IMR-90 (cell line): ENCODE measurements at regions not wholly inside any gene's neighbourhood (a gene's known extent, or its start where the extent isn't known, plus 50 kb on each side); places are given as distances from the start of the nearest gene placed in this dataset.

ENCODE experiments used
- ATAC-seq: fragments of 200-7000 bp; cut with Tn5 transposase; 2 replicates; pipeline ENCODE4 v1.9.1; 2020; ENCODE audit warnings: low read depth, mild to moderate bottlenecking, moderate library complexity
- BruUV-seq: library from RNA; stranded (reverse); fragments of 400-500 nt; replicated peaks from 2 replicates; lab custom pipeline; 2021; lab: Mats Ljungman, UMichigan
- CTCF ChIA-PET: fragments of 300-600 bp; formaldehyde crosslinking; extraction: SDS; loops from one replicate; lab custom pipeline; 2021; ENCODE audit warnings: antibody characterized with exemption; lab: Yijun Ruan, JAX
- POLR2A ChIA-PET: fragments of 300-600 bp; sonication (Branson Sonifier 250); formaldehyde crosslinking; loops from one replicate; lab custom pipeline; 2022; ENCODE audit warnings: antibody characterized with exemption; ENCODE audit not compliant: unreplicated experiment; lab: Charles Lee
- DNase-seq: peaks from one replicate; pipeline ENCODE4 v3.0.0; 2013
- H2AFZ ChIP-seq: replicated peaks from 2 replicates; pipeline ENCODE3; 2013; ENCODE audit warnings: low read length, mild to moderate bottlenecking; ENCODE audit not compliant: poor library complexity
- H2AK5ac ChIP-seq: 2 replicates; pipeline ENCODE4 v1.6.1; 2013; ENCODE audit warnings: low read depth, low read length, inconsistent platforms
- H2AK9ac ChIP-seq: replicated peaks from 2 replicates; pipeline ENCODE3; 2013; ENCODE audit warnings: mild to moderate bottlenecking, low read depth, low read length, moderate library complexity; ENCODE audit not compliant: poor library complexity
- H2BK120ac ChIP-seq: 2 replicates; pipeline ENCODE4 v1.6.1; 2013; ENCODE audit warnings: low read depth, low read length, inconsistent platforms
- H2BK15ac ChIP-seq: 3 replicates; pipeline ENCODE4 v1.6.1; 2013; ENCODE audit warnings: low read depth, low read length, inconsistent platforms
- H2BK20ac ChIP-seq: 2 replicates; pipeline ENCODE4 v1.6.1; 2013; ENCODE audit warnings: low read depth, mild to moderate bottlenecking, inconsistent platforms, low read length, moderate library complexity
- H2BK5ac ChIP-seq: 2 replicates; pipeline ENCODE4 v1.6.1; 2013; ENCODE audit warnings: mild to moderate bottlenecking, low read depth, low read length, inconsistent platforms; ENCODE audit not compliant: poor library complexity, severe bottlenecking
- H3K14ac ChIP-seq: replicated peaks from 2 replicates; pipeline ENCODE4 v1.6.1; 2013; ENCODE audit warnings: low read depth, low read length, inconsistent platforms
- H3K18ac ChIP-seq: 2 replicates; pipeline ENCODE4 v1.6.1; 2013; ENCODE audit warnings: low read depth, low read length, control low read depth
- H3K23ac ChIP-seq: 2 replicates; pipeline ENCODE4 v1.6.1; 2013; ENCODE audit warnings: low read depth, low read length, inconsistent platforms
- H3K27ac ChIP-seq: 2 replicates; pipeline ENCODE4 v1.5.1; 2013; ENCODE audit warnings: mild to moderate bottlenecking, control low read depth, low read length; ENCODE audit not compliant: insufficient read depth
- H3K27me3 ChIP-seq: 2 replicates; pipeline ENCODE4 v1.6.1; 2013; ENCODE audit warnings: low read length; ENCODE audit not compliant: control insufficient read depth, insufficient read depth
- H3K36me3 ChIP-seq: 2 replicates; pipeline ENCODE4 v1.6.1; 2013; ENCODE audit warnings: low read length, mixed read lengths; ENCODE audit not compliant: control insufficient read depth, insufficient read depth
- H3K4ac ChIP-seq: 2 replicates; pipeline ENCODE4 v1.6.1; 2013; ENCODE audit warnings: low read depth, low read length, inconsistent platforms
- H3K4me1 ChIP-seq: 2 replicates; pipeline ENCODE4 v1.6.1; 2013; ENCODE audit warnings: low read length, mixed read lengths; ENCODE audit not compliant: control insufficient read depth, insufficient read depth
- H3K4me2 ChIP-seq: 2 replicates; pipeline ENCODE4 v1.6.1; 2013; ENCODE audit warnings: low read depth, mild to moderate bottlenecking, control low read depth, low read length, moderate library complexity
- H3K4me3 ChIP-seq: 2 replicates; pipeline ENCODE4 v1.5.1; 2013; ENCODE audit warnings: low read depth, mild to moderate bottlenecking, control low read depth, low read length, moderate library complexity; ENCODE audit not compliant: insufficient read depth
- H3K56ac ChIP-seq: 2 replicates; pipeline ENCODE4 v1.6.1; 2013; ENCODE audit warnings: low read length, inconsistent platforms; ENCODE audit not compliant: insufficient read depth; ENCODE audit errors: extremely low read depth
- H3K79me1 ChIP-seq, 2 experiments: 2 replicates each; pipeline ENCODE4 v1.6.1; 2013; ENCODE audit warnings: low read length in 2 of 2, inconsistent platforms in 1 of 2, low read depth in 1 of 2
- H3K9ac ChIP-seq: 2 replicates; pipeline ENCODE4 v1.6.1; 2013; ENCODE audit warnings: low read depth, low read length, control low read depth
- H3K9me1 ChIP-seq: 2 replicates; pipeline ENCODE4 v1.6.1; 2013; ENCODE audit warnings: low read length, inconsistent platforms; ENCODE audit not compliant: insufficient read depth
- H3K9me3 ChIP-seq: 2 replicates; pipeline ENCODE4 v1.6.1; 2013; ENCODE audit warnings: low read length; ENCODE audit not compliant: control insufficient read depth, insufficient read depth
- H4K20me1 ChIP-seq: 2 replicates; pipeline ENCODE4 v1.6.1; 2013; ENCODE audit warnings: low read length, inconsistent platforms; ENCODE audit not compliant: insufficient read depth
- H4K5ac ChIP-seq: 2 replicates; pipeline ENCODE4 v1.6.1; 2013; ENCODE audit warnings: mild to moderate bottlenecking, low read depth, low read length, control low read depth
- H4K8ac ChIP-seq, 2 experiments: 2 replicates each; pipeline ENCODE4 v1.6.1; 2013; ENCODE audit warnings: low read depth in 2 of 2, low read length in 2 of 2, control low read depth in 1 of 2, inconsistent platforms in 1 of 2
- H4K91ac ChIP-seq: 2 replicates; pipeline ENCODE4 v1.6.1; 2013; ENCODE audit warnings: low read depth, low read length, inconsistent platforms; ENCODE audit not compliant: insufficient read depth
- BHLHE40 ChIP-seq: fragments of 150-350 bp; IDR thresholded peaks from 2 replicates; pipeline ENCODE4 v1.6.1; 2016; ENCODE audit warnings: mild to moderate bottlenecking, low read depth, low read length
- FOS ChIP-seq: fragments of 150-350 bp; IDR thresholded peaks from 2 replicates; pipeline ENCODE4 v1.6.1; 2016; ENCODE audit warnings: low read depth, low read length
- RAD21 ChIP-seq: IDR thresholded peaks from 2 replicates; pipeline ENCODE4 v1.6.1; 2012; ENCODE audit warnings: low read length, improper control_type of control experiment
- SMC3 ChIP-seq: fragments of 150-350 bp; IDR thresholded peaks from 2 replicates; pipeline ENCODE4 v1.6.1; 2016; ENCODE audit warnings: low read depth, mild to moderate bottlenecking, antibody characterized with exemption, low read length, moderate library complexity
- WGBS, 2 experiments: methylation state at CpG; one replicate each; pipeline versions ENCODE4 v1.1.5 to v1.1.7; 2013; ENCODE audit warnings: missing lambda C conversion rate in 2 of 2; ENCODE audit not compliant: insufficient read length in 1 of 2; ENCODE audit errors: extremely low coverage in 2 of 2; 5-methylcytosine and 5-hydroxymethylcytosine counted together
- dilution Hi-C: fragments of 300-500 bp; cut with HindIII; formaldehyde crosslinking; loops from one replicate; pipeline ENCODE4 v1.14.3; 2018; ENCODE audit warnings: low sequenced_read_pairs; ENCODE audit not compliant: unreplicated experiment
- in situ Hi-C: fragments of 300-500 bp; cut with MboI; formaldehyde crosslinking; loops from 3 replicates; pipeline ENCODE4 v1.14.3; 2019; ENCODE audit warnings: low sequenced_read_pairs, inconsistent platforms, mixed read lengths
- intact Hi-C: fragments of 100-400 bp; cut with micrococcal nuclease; formaldehyde crosslinking; loops from 2 replicates; pipeline ENCODE4 v1.10.0; 2022
- TF ChIP-seq, protein P1 (sequence below): fragments of 150-350 bp; IDR thresholded peaks from 2 replicates; pipeline ENCODE4 v1.6.1; 2017; ENCODE audit warnings: mild to moderate bottlenecking, antibody characterized with exemption, low read length, low read depth
- TF ChIP-seq, protein P2 (sequence below): conservative IDR thresholded peaks from 2 replicates; pipeline ENCODE4 v1.5.1; 2012; ENCODE audit warnings: mild to moderate bottlenecking, low read depth, low read length, improper control_type of control experiment

GRCh38 chr21:16713331-16714117 lies 799.3 kb upstream of the CXADR start:
- no peak overlapping the region for H4K5ac ChIP-seq
- H3K27ac ChIP-seq, result no peak overlapping the region
- H2BK5ac ChIP-seq, result no peak overlapping the region
- no peak overlapping the region for H4K8ac ChIP-seq
- 100% methylated on average over 2 of the region's 4 CpGs; no CpG with 5 or more reads in 1 of the 2 experiments for WGBS, 2 experiments
- H3K4me2 ChIP-seq, result no peak overlapping the region
- H3K9ac ChIP-seq, result no peak overlapping the region
- no peak overlapping the region for H2BK120ac ChIP-seq
- H3K9me1 ChIP-seq, result no peaks in the 10 kb centered on the region
- H2AK9ac ChIP-seq, result no peak overlapping the region
- no peak overlapping the region for H2AFZ ChIP-seq
- no peaks in the 10 kb centered on the region for H3K27me3 ChIP-seq
- CTCF ChIA-PET, result no interaction called here
- no peak overlapping the region for H2BK15ac ChIP-seq
- no peak overlapping the region for H3K56ac ChIP-seq
- no peaks in the 10 kb centered on the region for H3K36me3 ChIP-seq
- no peaks in the 10 kb centered on the region for H3K9me3 ChIP-seq
- H3K4me3 ChIP-seq, result no peak overlapping the region
- dilution Hi-C loops (no loop called here), in situ Hi-C loops (no loop called here), intact Hi-C loops (no loop called here)
- H3K79me1 ChIP-seq, result no peaks in the 10 kb centered on the region
- no peak overlapping the region for H2BK20ac ChIP-seq
- H4K20me1 ChIP-seq, result no peaks in the 10 kb centered on the region
- POLR2A ChIA-PET, result no interaction called here
- BruUV-seq, result no TSS peak
- H4K91ac ChIP-seq, result no peak overlapping the region
- DNase-seq (peak; percentile 13), ATAC-seq (no peak)
- no peaks in the 10 kb centered on the region for H3K4me1 ChIP-seq
- H3K4ac ChIP-seq, result no peak overlapping the region
- TF ChIP-seq FOS (no peak), SMC3 (no peak), RAD21 (no peak), BHLHE40 (no peak)
- TF ChIP-seq, protein P1, sequence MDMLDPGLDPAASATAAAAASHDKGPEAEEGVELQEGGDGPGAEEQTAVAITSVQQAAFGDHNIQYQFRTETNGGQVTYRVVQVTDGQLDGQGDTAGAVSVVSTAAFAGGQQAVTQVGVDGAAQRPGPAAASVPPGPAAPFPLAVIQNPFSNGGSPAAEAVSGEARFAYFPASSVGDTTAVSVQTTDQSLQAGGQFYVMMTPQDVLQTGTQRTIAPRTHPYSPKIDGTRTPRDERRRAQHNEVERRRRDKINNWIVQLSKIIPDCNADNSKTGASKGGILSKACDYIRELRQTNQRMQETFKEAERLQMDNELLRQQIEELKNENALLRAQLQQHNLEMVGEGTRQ, result no peak
- TF ChIP-seq, protein P2, sequence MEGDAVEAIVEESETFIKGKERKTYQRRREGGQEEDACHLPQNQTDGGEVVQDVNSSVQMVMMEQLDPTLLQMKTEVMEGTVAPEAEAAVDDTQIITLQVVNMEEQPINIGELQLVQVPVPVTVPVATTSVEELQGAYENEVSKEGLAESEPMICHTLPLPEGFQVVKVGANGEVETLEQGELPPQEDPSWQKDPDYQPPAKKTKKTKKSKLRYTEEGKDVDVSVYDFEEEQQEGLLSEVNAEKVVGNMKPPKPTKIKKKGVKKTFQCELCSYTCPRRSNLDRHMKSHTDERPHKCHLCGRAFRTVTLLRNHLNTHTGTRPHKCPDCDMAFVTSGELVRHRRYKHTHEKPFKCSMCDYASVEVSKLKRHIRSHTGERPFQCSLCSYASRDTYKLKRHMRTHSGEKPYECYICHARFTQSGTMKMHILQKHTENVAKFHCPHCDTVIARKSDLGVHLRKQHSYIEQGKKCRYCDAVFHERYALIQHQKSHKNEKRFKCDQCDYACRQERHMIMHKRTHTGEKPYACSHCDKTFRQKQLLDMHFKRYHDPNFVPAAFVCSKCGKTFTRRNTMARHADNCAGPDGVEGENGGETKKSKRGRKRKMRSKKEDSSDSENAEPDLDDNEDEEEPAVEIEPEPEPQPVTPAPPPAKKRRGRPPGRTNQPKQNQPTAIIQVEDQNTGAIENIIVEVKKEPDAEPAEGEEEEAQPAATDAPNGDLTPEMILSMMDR, result no peak
- H3K18ac ChIP-seq, result no peak overlapping the region
- no peak overlapping the region for H3K14ac ChIP-seq
- H2AK5ac ChIP-seq, result no peak overlapping the region
- H3K23ac ChIP-seq, result no peak overlapping the region
